Limb (tissue), 2 donors: ENCODE measurements at regions not wholly inside any gene's neighbourhood (a gene's known extent, or its start where the extent isn't known, plus 50 kb on each side); places are given as distances from the start of the nearest gene placed in this dataset.

Experiments used
- DNase-seq, 2 donors: peaks; one replicate each; pipeline ENCODE4 v3.0.0-alpha.2; 2016; ENCODE audit errors: extremely low spot score in 2 of 2

- no peak for DNase-seq
These were observed 977.7 kb upstream of the SLC35B3 start for GRCh38 chr6:9412951-9413559.

GRCh38 chr6:9409126-9409525 is 973.8 kb upstream of the SLC35B3 start:
- DNase-seq, result no peak

- no peak for DNase-seq
These were observed 973.2 kb upstream of the SLC35B3 start for GRCh38 chr6:9408402-9409117.

GRCh38 chr6:9405825-9406224 is 970.5 kb upstream of the SLC35B3 start:
- DNase-seq, result no peak

GRCh38 chr6:9405369-9405768 is 970.0 kb upstream of the SLC35B3 start:
- no peak for DNase-seq

- no peak for DNase-seq
These were observed 969.2 kb upstream of the SLC35B3 start for GRCh38 chr6:9404351-9405146.

GRCh38 chr6:9403736-9404135 is 968.4 kb upstream of the SLC35B3 start:
- no peak for DNase-seq

GRCh38 chr6:9401960-9402359 is 966.6 kb upstream of the SLC35B3 start:
- no peak for DNase-seq

GRCh38 chr6:9399916-9400315 is 964.6 kb upstream of the SLC35B3 start:
- DNase-seq, result no peak

GRCh38 chr6:9398767-9399373 is 963.5 kb upstream of the SLC35B3 start:
- DNase-seq, result peak in 1 of 2 donors; percentile 66

GRCh38 chr6:9398071-9398766 is 962.9 kb upstream of the SLC35B3 start:
- no peak for DNase-seq

GRCh38 chr6:9388596-9388995 is 953.3 kb upstream of the SLC35B3 start:
- no peak for DNase-seq

GRCh38 chr6:9380568-9380967 is 945.2 kb upstream of the SLC35B3 start:
- DNase-seq, result no peak

GRCh38 chr6:9373308-9373707 is 938.0 kb upstream of the SLC35B3 start:
- no peak for DNase-seq

GRCh38 chr6:9370480-9370879 is 935.1 kb upstream of the SLC35B3 start:
- no peak for DNase-seq

- no peak for DNase-seq
These were observed 930.0 kb upstream of the SLC35B3 start for GRCh38 chr6:9365378-9365777.

- DNase-seq, result no peak
These were observed 926.4 kb upstream of the SLC35B3 start for GRCh38 chr6:9361749-9362148.

GRCh38 chr6:9360881-9361280 is 925.5 kb upstream of the SLC35B3 start:
- DNase-seq, result no peak

GRCh38 chr6:9347608-9348007 is 912.3 kb upstream of the SLC35B3 start:
- no peak for DNase-seq

- no peak for DNase-seq
These were observed 911.6 kb upstream of the SLC35B3 start for GRCh38 chr6:9346923-9347322.

- DNase-seq, result no peak
These were observed 900.1 kb upstream of the SLC35B3 start for GRCh38 chr6:9335431-9335830.

GRCh38 chr6:9334979-9335378 is 899.6 kb upstream of the SLC35B3 start:
- no peak for DNase-seq
